OCI-LY7 (cell line): ENCODE measurements at regions not wholly inside any gene's neighbourhood (a gene's known extent, or its start where the extent isn't known, plus 50 kb on each side); places are given as distances from the start of the nearest gene placed in this dataset.
A peak's percentile ranks its signal among the peaks of the same experiment; 100 is the strongest.
"Not testable (repeated sequence)": the region's sequence is repeated elsewhere in the genome, so short reads cannot be mapped to it uniquely, and the experiment has no call there.

Experiments
- BruUV-seq: library from RNA; stranded (reverse); fragments of 400-500 nt; replicated peaks from 2 replicates; lab custom pipeline; 2021; lab: Mats Ljungman, UMichigan
- CTCF ChIA-PET: fragments of 300-600 bp; sonication (Branson Sonifier 250); formaldehyde crosslinking; loops from one replicate; lab custom pipeline; 2022; ENCODE audit warnings: antibody characterized with exemption; ENCODE audit not compliant: unreplicated experiment; lab: Charles Lee
- POLR2A ChIA-PET: fragments of 300-600 bp; sonication (Branson Sonifier 250); formaldehyde crosslinking; loops from one replicate; lab custom pipeline; 2022; ENCODE audit warnings: antibody characterized with exemption; lab: Charles Lee
- DNase-seq: peaks from one replicate; pipeline ENCODE4 v3.0.0-alpha.2; 2015; ENCODE audit warnings: low spot score
- H2AFZ ChIP-seq: fragments of 200-600 bp; sonication (generic), shearing (Covaris generic); 2 replicates; pipeline ENCODE4 v1.6.1; 2014; ENCODE audit warnings: mild to moderate bottlenecking, antibody characterized with exemption, low read length, moderate library complexity
- H3K27ac ChIP-seq: fragments of 200-600 bp; sonication (generic); 2 replicates; pipeline ENCODE4 v1.5.1; 2014; ENCODE audit warnings: mixed run types, low read depth, mild to moderate bottlenecking, moderate library complexity, low read length, inconsistent platforms; ENCODE audit not compliant: poor library complexity, severe bottlenecking
- H3K36me3 ChIP-seq: fragments of 200-600 bp; sonication (generic); 2 replicates; pipeline ENCODE4 v1.6.1; 2014; ENCODE audit warnings: mild to moderate bottlenecking, antibody characterized with exemption, low read length, moderate library complexity, mixed read lengths; ENCODE audit not compliant: insufficient read depth
- H3K4me1 ChIP-seq: fragments of 200-600 bp; sonication (generic); 2 replicates; pipeline ENCODE4 v1.5.1; 2014; ENCODE audit warnings: mild to moderate bottlenecking, low read length; ENCODE audit not compliant: insufficient read depth, poor library complexity, severe bottlenecking
- H3K4me2 ChIP-seq: fragments of 200-600 bp; sonication (generic); 2 replicates; pipeline ENCODE4 v1.6.1; 2014; ENCODE audit warnings: mild to moderate bottlenecking, low read length
- H3K4me3 ChIP-seq: fragments of 200-600 bp; sonication (generic); 2 replicates; pipeline ENCODE4 v1.5.1; 2014; ENCODE audit warnings: mild to moderate bottlenecking, low read depth, low read length; ENCODE audit not compliant: poor library complexity, severe bottlenecking
- H3K79me2 ChIP-seq: fragments of 200-600 bp; sonication (generic); 2 replicates; pipeline ENCODE4 v1.6.1; 2016; ENCODE audit warnings: low read depth, mild to moderate bottlenecking, low read length, moderate library complexity, mixed read lengths; ENCODE audit not compliant: insufficient read depth
- H3K9me2 ChIP-seq: fragments of 200-600 bp; sonication (generic); 2 replicates; pipeline ENCODE4 v1.6.1; 2016; ENCODE audit warnings: mild to moderate bottlenecking, low read length, mixed read lengths; ENCODE audit not compliant: insufficient read depth
- H3K9me3 ChIP-seq: fragments of 200-600 bp; sonication (generic); 2 replicates; pipeline ENCODE4 v1.6.1; 2014; ENCODE audit warnings: mild to moderate bottlenecking, mixed run types, low read length, mixed read lengths
- H4K20me1 ChIP-seq: fragments of 200-600 bp; sonication (generic); 2 replicates; pipeline ENCODE4 v1.6.1; 2014; ENCODE audit warnings: mild to moderate bottlenecking, antibody characterized with exemption, low read length, moderate library complexity, mixed read lengths; ENCODE audit not compliant: insufficient read depth
- CTCF ChIP-seq: fragments of 200-600 bp; sonication (generic); conservative IDR thresholded peaks from 2 replicates; pipeline ENCODE4 v1.5.1; 2014; ENCODE audit warnings: mild to moderate bottlenecking, antibody characterized with exemption, low read length, moderate library complexity, mixed read lengths
- intact Hi-C: fragments of 100-400 bp; cut with micrococcal nuclease; formaldehyde crosslinking; loops from one replicate; pipeline ENCODE4 v1.10.0; 2022; ENCODE audit not compliant: unreplicated experiment

- H3K36me3 ChIP-seq, CTCF ChIA-PET, BruUV-seq, H3K4me3 ChIP-seq, H4K20me1 ChIP-seq, H3K79me2 ChIP-seq, H3K9me2 ChIP-seq, POLR2A ChIA-PET, H3K4me2 ChIP-seq, DNase-seq, H3K9me3 ChIP-seq, H3K27ac ChIP-seq, H2AFZ ChIP-seq, H3K4me1 ChIP-seq, intact Hi-C loops: not testable (repeated sequence)
- TF ChIP-seq CTCF: peak; percentile 36; the same call in 1 of the 2 replicates
Observed at GRCh38 chr10:38252551-38252950, 158.4 kb downstream of the ZNF37A start.

GRCh38 chr10:38267555-38267954 is 173.4 kb downstream of the ZNF37A start:
- H3K36me3 ChIP-seq, CTCF ChIA-PET, H4K20me1 ChIP-seq, H3K27ac ChIP-seq, H3K79me2 ChIP-seq, intact Hi-C loops, DNase-seq, H3K4me2 ChIP-seq, H3K4me1 ChIP-seq, POLR2A ChIA-PET, BruUV-seq, H2AFZ ChIP-seq, H3K9me3 ChIP-seq, H3K4me3 ChIP-seq, H3K9me2 ChIP-seq: not testable (repeated sequence)

- H3K79me2 ChIP-seq, H2AFZ ChIP-seq, CTCF ChIA-PET, H3K4me3 ChIP-seq, H3K36me3 ChIP-seq, DNase-seq, H3K4me2 ChIP-seq, H4K20me1 ChIP-seq, intact Hi-C loops, H3K4me1 ChIP-seq, BruUV-seq, H3K9me3 ChIP-seq, H3K9me2 ChIP-seq, H3K27ac ChIP-seq: not testable (repeated sequence)
- POLR2A ChIA-PET: interaction anchor here (0.6 to 0.7 kb wide), 2 partner anchors 62 to 104 kb away, joined by 3 read pairs; no protein-coding TSS in a partner anchor
Observed at GRCh38 chr10:38271031-38271430, 176.9 kb downstream of the ZNF37A start.

- H3K9me2 ChIP-seq, H4K20me1 ChIP-seq, intact Hi-C loops, H2AFZ ChIP-seq, BruUV-seq, POLR2A ChIA-PET, DNase-seq, H3K36me3 ChIP-seq, H3K4me1 ChIP-seq, H3K79me2 ChIP-seq, H3K4me2 ChIP-seq, H3K27ac ChIP-seq, H3K9me3 ChIP-seq, H3K4me3 ChIP-seq, CTCF ChIA-PET: not testable (repeated sequence)
Observed at GRCh38 chr10:38274879-38275278, 180.7 kb downstream of the ZNF37A start.

- BruUV-seq, H3K4me2 ChIP-seq, H3K27ac ChIP-seq, H3K79me2 ChIP-seq, H3K4me1 ChIP-seq, POLR2A ChIA-PET, DNase-seq, H3K36me3 ChIP-seq, H3K4me3 ChIP-seq, CTCF ChIA-PET, H4K20me1 ChIP-seq, H3K9me2 ChIP-seq, H2AFZ ChIP-seq, H3K9me3 ChIP-seq, intact Hi-C loops: not testable (repeated sequence)
Observed at GRCh38 chr10:38292560-38292959, 198.4 kb downstream of the ZNF37A start.

GRCh38 chr10:38310111-38310510 is 216.0 kb downstream of the ZNF37A start:
- H3K36me3 ChIP-seq, H4K20me1 ChIP-seq, intact Hi-C loops, H3K4me3 ChIP-seq, H3K79me2 ChIP-seq, DNase-seq, H2AFZ ChIP-seq, H3K4me1 ChIP-seq, POLR2A ChIA-PET, H3K27ac ChIP-seq, CTCF ChIA-PET, H3K9me2 ChIP-seq, BruUV-seq, H3K9me3 ChIP-seq, H3K4me2 ChIP-seq: not testable (repeated sequence)
